OCI-LY3 (cell line): ENCODE measurements at regions not wholly inside any gene's neighbourhood (a gene's known extent, or its start where the extent isn't known, plus 50 kb on each side); places are given as distances from the start of the nearest gene placed in this dataset.

Source experiments
- EZH2phosphoT487 ChIP-seq: fragments of 200-600 bp; shearing (Covaris generic); IDR thresholded peaks from 2 replicates; pipeline ENCODE4 v1.6.1; 2018; ENCODE audit warnings: antibody characterized with exemption, mixed run types, low read depth
- TF ChIP-seq, protein P1 (sequence below): fragments of 200-600, 300-600 bp; sonication (generic); IDR thresholded peaks from 2 replicates; pipeline ENCODE4 v1.5.1; 2014; ENCODE audit warnings: antibody characterized with exemption, low read length, low read depth

DNA sequence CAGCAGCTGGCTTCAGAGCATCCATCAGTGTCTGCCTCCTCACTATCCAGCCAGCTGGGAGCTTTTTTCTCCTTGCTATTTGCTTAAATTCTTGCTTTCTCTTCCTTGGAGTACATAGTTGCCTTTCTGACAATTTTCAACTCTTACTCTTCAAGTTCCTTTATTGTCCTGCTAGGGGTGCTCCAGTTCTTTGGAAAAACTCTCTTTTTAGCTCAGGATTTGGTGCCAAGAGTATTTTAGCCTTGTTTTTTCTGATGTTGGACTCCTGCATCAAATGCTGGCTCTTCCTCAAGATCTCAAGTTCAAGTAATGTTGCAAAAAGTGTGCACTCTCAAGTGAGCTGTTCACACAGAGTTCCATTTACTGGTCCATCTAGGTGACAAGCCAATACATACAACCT is 126.4 kb downstream of the KDR start:
- TF ChIP-seq, protein P1, sequence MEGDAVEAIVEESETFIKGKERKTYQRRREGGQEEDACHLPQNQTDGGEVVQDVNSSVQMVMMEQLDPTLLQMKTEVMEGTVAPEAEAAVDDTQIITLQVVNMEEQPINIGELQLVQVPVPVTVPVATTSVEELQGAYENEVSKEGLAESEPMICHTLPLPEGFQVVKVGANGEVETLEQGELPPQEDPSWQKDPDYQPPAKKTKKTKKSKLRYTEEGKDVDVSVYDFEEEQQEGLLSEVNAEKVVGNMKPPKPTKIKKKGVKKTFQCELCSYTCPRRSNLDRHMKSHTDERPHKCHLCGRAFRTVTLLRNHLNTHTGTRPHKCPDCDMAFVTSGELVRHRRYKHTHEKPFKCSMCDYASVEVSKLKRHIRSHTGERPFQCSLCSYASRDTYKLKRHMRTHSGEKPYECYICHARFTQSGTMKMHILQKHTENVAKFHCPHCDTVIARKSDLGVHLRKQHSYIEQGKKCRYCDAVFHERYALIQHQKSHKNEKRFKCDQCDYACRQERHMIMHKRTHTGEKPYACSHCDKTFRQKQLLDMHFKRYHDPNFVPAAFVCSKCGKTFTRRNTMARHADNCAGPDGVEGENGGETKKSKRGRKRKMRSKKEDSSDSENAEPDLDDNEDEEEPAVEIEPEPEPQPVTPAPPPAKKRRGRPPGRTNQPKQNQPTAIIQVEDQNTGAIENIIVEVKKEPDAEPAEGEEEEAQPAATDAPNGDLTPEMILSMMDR: peak; percentile 29
- no peak for TF ChIP-seq EZH2phosphoT487
